ENCODE measurements at regions not wholly inside any gene's neighbourhood (a gene's known extent, or its start where the extent isn't known, plus 50 kb on each side); places are given as distances from the start of the nearest gene placed in this dataset.

- TF ChIP-seq, protein P1, sequence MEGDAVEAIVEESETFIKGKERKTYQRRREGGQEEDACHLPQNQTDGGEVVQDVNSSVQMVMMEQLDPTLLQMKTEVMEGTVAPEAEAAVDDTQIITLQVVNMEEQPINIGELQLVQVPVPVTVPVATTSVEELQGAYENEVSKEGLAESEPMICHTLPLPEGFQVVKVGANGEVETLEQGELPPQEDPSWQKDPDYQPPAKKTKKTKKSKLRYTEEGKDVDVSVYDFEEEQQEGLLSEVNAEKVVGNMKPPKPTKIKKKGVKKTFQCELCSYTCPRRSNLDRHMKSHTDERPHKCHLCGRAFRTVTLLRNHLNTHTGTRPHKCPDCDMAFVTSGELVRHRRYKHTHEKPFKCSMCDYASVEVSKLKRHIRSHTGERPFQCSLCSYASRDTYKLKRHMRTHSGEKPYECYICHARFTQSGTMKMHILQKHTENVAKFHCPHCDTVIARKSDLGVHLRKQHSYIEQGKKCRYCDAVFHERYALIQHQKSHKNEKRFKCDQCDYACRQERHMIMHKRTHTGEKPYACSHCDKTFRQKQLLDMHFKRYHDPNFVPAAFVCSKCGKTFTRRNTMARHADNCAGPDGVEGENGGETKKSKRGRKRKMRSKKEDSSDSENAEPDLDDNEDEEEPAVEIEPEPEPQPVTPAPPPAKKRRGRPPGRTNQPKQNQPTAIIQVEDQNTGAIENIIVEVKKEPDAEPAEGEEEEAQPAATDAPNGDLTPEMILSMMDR (IDR thresholded peaks at IDR 0.05; ENCODE audit: unreplicated experiment), result no peak
- no peak for DNase-seq (ENCODE audit: low spot score, unreplicated experiment)
- Mint-ChIP-seq H3K4me3 (ENCODE audit: low read depth) (no peak overlapping the region), H3K9me3 (ENCODE audit: low read depth) (peaks cover 7% of the 10 kb centered on the region), H3K36me3 (ENCODE audit: insufficient read depth) (peaks cover 3% of the 10 kb centered on the region), H3K27me3 (peaks cover 70% of the 10 kb centered on the region), H3K4me1 (ENCODE audit: low read depth) (no peaks in the 10 kb centered on the region), H3K27ac (no peak overlapping the region)
Observed at GRCh38 chr20:24245094-24245493, 224.3 kb upstream of the SYNDIG1 start.

DNA sequence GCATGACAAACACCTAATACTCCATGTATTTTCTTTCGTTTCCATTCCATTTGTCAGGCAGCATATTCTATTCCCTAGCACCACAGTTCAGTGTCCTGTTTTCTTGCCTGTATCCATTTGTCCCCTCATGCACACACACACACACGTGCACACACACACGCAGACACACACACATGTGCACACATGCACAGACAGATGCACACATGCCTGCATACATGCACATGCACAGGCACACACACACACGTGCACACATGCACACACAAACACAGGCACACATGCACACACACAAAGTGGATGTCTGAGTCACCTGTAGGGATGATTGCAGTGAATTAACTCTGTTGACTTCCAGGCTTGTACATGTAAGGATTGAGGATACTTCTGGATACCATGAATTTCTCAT lies 226.7 kb upstream of the SYNDIG1 start:
- Mint-ChIP-seq H3K36me3 (ENCODE audit: insufficient read depth) (peaks cover under 1% of the 10 kb centered on the region), H3K9me3 (ENCODE audit: low read depth) (peaks cover 3% of the 10 kb centered on the region), H3K4me1 (ENCODE audit: low read depth) (peaks cover 2% of the 10 kb centered on the region), H3K4me3 (ENCODE audit: low read depth) (no peak overlapping the region), H3K27me3 (peaks cover 63% of the 10 kb centered on the region), H3K27ac (no peak overlapping the region)
- TF ChIP-seq, protein P1 (IDR thresholded peaks at IDR 0.05; ENCODE audit: unreplicated experiment), result no peak
- no peak for DNase-seq (ENCODE audit: low spot score, unreplicated experiment)

DNA sequence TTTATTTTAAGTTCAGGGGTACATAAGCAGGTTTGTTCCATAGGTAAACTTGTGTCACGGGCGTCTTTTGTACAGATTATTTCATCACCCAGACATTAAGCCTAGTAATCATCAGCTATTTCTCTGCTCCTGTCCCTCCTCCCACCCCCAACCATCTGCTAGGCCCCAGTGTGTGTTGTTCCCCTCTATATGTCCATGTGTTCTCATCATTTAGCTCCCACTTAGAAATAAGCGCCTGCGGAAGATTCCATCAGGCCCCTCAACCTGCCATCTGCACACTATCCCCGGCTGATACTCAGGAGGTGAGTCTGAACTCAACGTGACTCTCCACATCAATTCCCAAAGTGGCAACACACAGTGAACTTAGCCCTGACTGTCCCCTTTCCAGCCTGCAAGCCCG lies 228.0 kb upstream of the SYNDIG1 start:
- Mint-ChIP-seq H3K4me1 (ENCODE audit: low read depth) (peaks cover 2% of the 10 kb centered on the region), H3K27ac (no peak overlapping the region), H3K4me3 (ENCODE audit: low read depth) (no peak overlapping the region), H3K9me3 (ENCODE audit: low read depth) (no peaks in the 10 kb centered on the region), H3K27me3 (peaks cover 58% of the 10 kb centered on the region), H3K36me3 (ENCODE audit: insufficient read depth) (no peaks in the 10 kb centered on the region)
- TF ChIP-seq, protein P1 (IDR thresholded peaks at IDR 0.05; ENCODE audit: unreplicated experiment), result no peak
- no peak for DNase-seq (ENCODE audit: low spot score, unreplicated experiment)

DNA sequence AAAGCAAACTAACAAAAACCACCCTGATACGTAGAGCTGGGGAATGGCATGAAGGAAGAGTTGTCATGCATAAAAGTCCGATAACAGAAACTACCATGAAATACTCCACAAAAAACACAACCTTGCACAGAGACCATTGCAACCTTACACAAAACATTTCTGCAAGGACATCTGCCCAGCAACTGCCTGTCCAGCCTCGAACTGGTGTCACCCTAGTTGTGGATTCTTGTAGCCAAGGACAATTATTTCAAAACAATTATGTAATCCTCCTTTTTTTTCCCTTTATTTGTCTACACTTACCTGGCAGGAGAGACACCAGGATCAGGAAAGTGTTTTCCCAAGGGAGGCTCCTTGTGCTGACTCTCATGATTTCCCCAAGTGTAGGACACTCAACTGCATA lies 232.5 kb upstream of the SYNDIG1 start:
- Mint-ChIP-seq H3K36me3 (ENCODE audit: insufficient read depth) (no peaks in the 10 kb centered on the region), H3K27me3 (peaks cover 37% of the 10 kb centered on the region), H3K4me1 (ENCODE audit: low read depth) (peaks cover 2% of the 10 kb centered on the region), H3K27ac (no peak overlapping the region), H3K4me3 (ENCODE audit: low read depth) (no peak overlapping the region), H3K9me3 (ENCODE audit: low read depth) (no peaks in the 10 kb centered on the region)
- TF ChIP-seq, protein P1 (IDR thresholded peaks at IDR 0.05; ENCODE audit: unreplicated experiment), result no peak
- DNase-seq (ENCODE audit: low spot score, unreplicated experiment), result no peak

DNA sequence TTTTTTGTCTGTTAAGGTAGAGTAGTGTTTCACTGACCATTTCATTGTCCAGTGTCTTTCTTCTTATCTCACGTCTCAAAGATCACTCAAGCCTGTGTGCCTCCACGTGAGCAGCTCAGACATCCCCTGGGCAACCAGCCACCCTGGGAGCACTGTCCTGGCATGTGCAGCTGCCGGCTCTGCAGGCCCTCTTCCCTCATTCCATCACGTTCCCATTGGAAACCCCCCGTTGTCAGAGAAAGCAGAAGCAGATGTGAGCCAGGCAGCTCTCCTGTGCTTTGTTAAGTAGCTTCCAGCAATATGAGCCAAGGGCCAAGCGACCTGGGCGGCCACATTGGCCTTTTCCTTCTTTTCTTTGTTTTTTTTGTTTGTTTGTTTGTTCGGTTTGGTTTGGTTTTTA lies 233.2 kb upstream of the SYNDIG1 start:
- no peaks in the 10 kb centered on the region for H3K9me3 Mint-ChIP-seq (ENCODE audit: low read depth)
- H3K27me3 Mint-ChIP-seq, result peaks cover 38% of the 10 kb centered on the region
- H3K4me3 Mint-ChIP-seq (ENCODE audit: low read depth), result no peak overlapping the region
- peaks cover 2% of the 10 kb centered on the region for H3K4me1 Mint-ChIP-seq (ENCODE audit: low read depth)
- TF ChIP-seq, protein P1 (IDR thresholded peaks at IDR 0.05; ENCODE audit: unreplicated experiment), result no peak
- H3K27ac Mint-ChIP-seq, result peak overlapping the region; percentile 15
- H3K36me3 Mint-ChIP-seq (ENCODE audit: insufficient read depth), result no peaks in the 10 kb centered on the region
- DNase-seq (ENCODE audit: low spot score, unreplicated experiment), result no peak

All from progenitor cell of endocrine pancreas (in vitro differentiated cells).